Stimulated activated naive CD4-positive, alpha-beta T cell treated with Interleukin-2 at 50 U/mL for 16 hours (primary cell): ENCODE measurements at regions not wholly inside any gene's neighbourhood (a gene's known extent, or its start where the extent isn't known, plus 50 kb on each side); places are given as distances from the start of the nearest gene placed in this dataset.

Experiments
- DNase-seq: peaks from one replicate; lab custom pipeline; 2025; lab: John Stamatoyannopoulos, UW

GRCh38 chr10:7027913-7028808, 382.7 kb downstream of the SFMBT2 start:
- no peak for DNase-seq

GRCh38 chr10:7027237-7027912, 383.5 kb downstream of the SFMBT2 start:
- no peak for DNase-seq

GRCh38 chr10:7026818-7027217, 384.0 kb downstream of the SFMBT2 start:
- DNase-seq: no peak

- DNase-seq: no peak
These were observed 385.5 kb downstream of the SFMBT2 start for GRCh38 chr10:7025296-7025695.

- DNase-seq: no peak
These were observed 395.4 kb downstream of the SFMBT2 start for GRCh38 chr10:7015457-7015856.

GRCh38 chr10:7014721-7015120, 396.1 kb downstream of the SFMBT2 start:
- DNase-seq: no peak

- no peak for DNase-seq
These were observed 398.8 kb downstream of the SFMBT2 start for GRCh38 chr10:7011994-7012393.

GRCh38 chr10:7008645-7009044, 402.2 kb downstream of the SFMBT2 start:
- DNase-seq: no peak

GRCh38 chr10:7007600-7008190, 403.1 kb downstream of the SFMBT2 start:
- no peak for DNase-seq

GRCh38 chr10:7006566-7006965, 404.3 kb downstream of the SFMBT2 start:
- no peak for DNase-seq

GRCh38 chr10:7003831-7004395, 406.9 kb downstream of the SFMBT2 start:
- no peak for DNase-seq

GRCh38 chr10:7000061-7000460, 410.8 kb downstream of the SFMBT2 start:
- no peak for DNase-seq

GRCh38 chr10:6999232-6999925, 411.5 kb downstream of the SFMBT2 start:
- no peak for DNase-seq

GRCh38 chr10:6997509-6997908, 413.3 kb downstream of the SFMBT2 start:
- DNase-seq: no peak

- no peak for DNase-seq
These were observed 414.4 kb downstream of the SFMBT2 start for GRCh38 chr10:6996431-6996830.

- no peak for DNase-seq
These were observed 415.0 kb downstream of the SFMBT2 start for GRCh38 chr10:6995831-6996230.

- DNase-seq: no peak
These were observed 415.3 kb upstream of the PRKCQ start for GRCh38 chr10:6995341-6995740.

GRCh38 chr10:6990891-6991290, 410.8 kb upstream of the PRKCQ start:
- DNase-seq: no peak

GRCh38 chr10:6988654-6989053, 408.6 kb upstream of the PRKCQ start:
- no peak for DNase-seq

GRCh38 chr10:6987536-6987945, 407.5 kb upstream of the PRKCQ start:
- no peak for DNase-seq

- no peak for DNase-seq
These were observed 406.9 kb upstream of the PRKCQ start for GRCh38 chr10:6986927-6987326.

GRCh38 chr10:6985644-6986043, 405.6 kb upstream of the PRKCQ start:
- no peak for DNase-seq
